ENCODE measurements at regions not wholly inside any gene's neighbourhood (a gene's known extent, or its start where the extent isn't known, plus 50 kb on each side); places are given as distances from the start of the nearest gene placed in this dataset.
A peak's percentile ranks its signal among the peaks of the same experiment; 100 is the strongest.

GRCh38 chr3:120544361-120544760 is 51.8 kb upstream of the NDUFB4 start:
- DNase-seq (ENCODE audit: extremely low read depth in 1 of 11, low read depth in 9 of 11, low spot score in 4 of 11) = no peak

- DNase-seq (ENCODE audit: extremely low read depth in 1 of 11, low read depth in 9 of 11, low spot score in 4 of 11) = no peak
Observed at GRCh38 chr3:120536642-120537041, 59.5 kb upstream of the NDUFB4 start.

- no peak for DNase-seq (ENCODE audit: extremely low read depth in 1 of 11, low read depth in 9 of 11, low spot score in 4 of 11)
Observed at GRCh38 chr3:120532969-120533368, 63.2 kb upstream of the NDUFB4 start.

GRCh38 chr3:120528163-120528562 is 68.0 kb upstream of the NDUFB4 start:
- DNase-seq (ENCODE audit: extremely low read depth in 1 of 11, low read depth in 9 of 11, low spot score in 4 of 11) = no peak

- no peak for DNase-seq (ENCODE audit: extremely low read depth in 1 of 11, low read depth in 9 of 11, low spot score in 4 of 11)
Observed at GRCh38 chr3:120526011-120526870, 69.9 kb upstream of the NDUFB4 start.

GRCh38 chr3:120524171-120524923 is 71.8 kb upstream of the NDUFB4 start:
- no peak for DNase-seq (ENCODE audit: extremely low read depth in 1 of 11, low read depth in 9 of 11, low spot score in 4 of 11)

GRCh38 chr3:120516136-120516535 is 65.3 kb upstream of the FSTL1 start:
- DNase-seq (ENCODE audit: extremely low read depth in 1 of 11, low read depth in 9 of 11, low spot score in 4 of 11) = no peak

- DNase-seq (ENCODE audit: extremely low read depth in 1 of 11, low read depth in 9 of 11, low spot score in 4 of 11) = no peak
Observed at GRCh38 chr3:120512655-120513054, 61.9 kb upstream of the FSTL1 start.

- peak in 5 of 11 donors; percentile 28 to 63 (median 36) for DNase-seq (ENCODE audit: extremely low read depth in 1 of 11, low read depth in 9 of 11, low spot score in 4 of 11)
Observed at GRCh38 chr3:120506828-120507774, 56.3 kb upstream of the FSTL1 start.

- no peak for DNase-seq (ENCODE audit: extremely low read depth in 1 of 11, low read depth in 9 of 11, low spot score in 4 of 11)
Observed at GRCh38 chr3:120506076-120506827, 55.5 kb upstream of the FSTL1 start.

- DNase-seq (ENCODE audit: extremely low read depth in 1 of 11, low read depth in 9 of 11, low spot score in 4 of 11) = no peak
Observed at GRCh38 chr3:120503727-120504616, 53.2 kb upstream of the FSTL1 start.

- DNase-seq (ENCODE audit: extremely low read depth in 1 of 11, low read depth in 9 of 11, low spot score in 4 of 11) = no peak
Observed at GRCh38 chr3:120502116-120502515, 51.3 kb upstream of the FSTL1 start.
